ENCODE measurements at regions not wholly inside any gene's neighbourhood (a gene's known extent, or its start where the extent isn't known, plus 50 kb on each side); places are given as distances from the start of the nearest gene placed in this dataset.
A peak's percentile ranks its signal among the peaks of the same experiment; 100 is the strongest.

GRCh38 chr4:24643774-24644520 is 59.6 kb upstream of the DHX15 start:
- no peak for TF ChIP-seq CTCF (IDR thresholded peaks at IDR 0.05)
- DNase-seq (no peak), ATAC-seq (no peak)
- Histone ChIP-seq H3K9me3 (no peaks in the 10 kb centered on the region), H3K4me1 (peaks cover 0 to 4% of the 10 kb centered on the region in 2 donors), H3K4me3 (no peak overlapping the region), H3K27me3 (peaks cover 0 to 9% of the 10 kb centered on the region in 2 donors), H3K36me3 (no peaks in the 10 kb centered on the region), H3K27ac (peak overlapping the region in 1 of 2 donors; percentile 6)
- intact Hi-C loops (cut with DNase I): no loop called here

GRCh38 chr4:24644983-24645764 is 60.8 kb upstream of the DHX15 start:
- peak; percentile 53 for ATAC-seq
- TF ChIP-seq CTCF (IDR thresholded peaks at IDR 0.05): no peak
- H3K9me3 ChIP-seq: no peaks in the 10 kb centered on the region
- peaks cover 0 to 4% of the 10 kb centered on the region in 2 donors for H3K4me1 ChIP-seq
- no peaks in the 10 kb centered on the region for H3K36me3 ChIP-seq
- intact Hi-C loops (cut with DNase I): no loop called here
- no peaks in the 10 kb centered on the region for H3K27me3 ChIP-seq
- no peak overlapping the region for H3K4me3 ChIP-seq
- no peak overlapping the region for H3K27ac ChIP-seq
- DNase-seq: no peak

- Histone ChIP-seq H3K4me1 (peaks cover 0 to 4% of the 10 kb centered on the region in 2 donors), H3K27me3 (no peaks in the 10 kb centered on the region), H3K27ac (no peak overlapping the region), H3K4me3 (no peak overlapping the region), H3K36me3 (no peaks in the 10 kb centered on the region), H3K9me3 (no peaks in the 10 kb centered on the region)
- TF ChIP-seq CTCF (IDR thresholded peaks at IDR 0.05): no peak
- no peak for DNase-seq
- peak; percentile 29 for ATAC-seq
- intact Hi-C loops (cut with DNase I): no loop called here
These were observed 61.6 kb upstream of the DHX15 start for GRCh38 chr4:24645765-24646550.

- H3K9me3 ChIP-seq: no peaks in the 10 kb centered on the region
- H3K27me3 ChIP-seq: no peaks in the 10 kb centered on the region
- no peak overlapping the region for H3K4me3 ChIP-seq
- no peak for TF ChIP-seq CTCF (IDR thresholded peaks at IDR 0.05)
- H3K4me1 ChIP-seq: peaks cover 0 to 4% of the 10 kb centered on the region in 2 donors
- ATAC-seq: no peak
- intact Hi-C loops (cut with DNase I): no loop called here
- no peaks in the 10 kb centered on the region for H3K36me3 ChIP-seq
- no peak for DNase-seq
- H3K27ac ChIP-seq: no peak overlapping the region
These were observed 62.6 kb upstream of the DHX15 start for GRCh38 chr4:24646798-24647460.

All from left lung (tissue), 4 donors.